IPS-15b (cell line): ENCODE measurements at regions not wholly inside any gene's neighbourhood (a gene's known extent, or its start where the extent isn't known, plus 50 kb on each side); places are given as distances from the start of the nearest gene placed in this dataset.

Experiments
- H3K27me3 ChIP-seq: one replicate; pipeline ENCODE4 v1.6.1; 2013; ENCODE audit warnings: low read length; ENCODE audit not compliant: control insufficient read depth, insufficient read depth
- H3K36me3 ChIP-seq: one replicate; pipeline ENCODE4 v1.6.1; 2013; ENCODE audit warnings: low read length; ENCODE audit not compliant: control insufficient read depth, insufficient read depth
- H3K4me1 ChIP-seq: one replicate; pipeline ENCODE4 v1.6.1; 2013; ENCODE audit warnings: mild to moderate bottlenecking, low read length; ENCODE audit not compliant: control insufficient read depth, insufficient read depth
- H3K4me3 ChIP-seq: one replicate; pipeline ENCODE4 v1.5.1; 2013; ENCODE audit warnings: low read depth, low read length
- H3K9ac ChIP-seq: one replicate; pipeline ENCODE4 v1.6.1; 2013; ENCODE audit warnings: low read depth, mild to moderate bottlenecking, low read length
- H3K9me3 ChIP-seq: one replicate; pipeline ENCODE4 v1.6.1; 2013; ENCODE audit warnings: mild to moderate bottlenecking, low read length; ENCODE audit not compliant: control insufficient read depth, insufficient read depth

DNA sequence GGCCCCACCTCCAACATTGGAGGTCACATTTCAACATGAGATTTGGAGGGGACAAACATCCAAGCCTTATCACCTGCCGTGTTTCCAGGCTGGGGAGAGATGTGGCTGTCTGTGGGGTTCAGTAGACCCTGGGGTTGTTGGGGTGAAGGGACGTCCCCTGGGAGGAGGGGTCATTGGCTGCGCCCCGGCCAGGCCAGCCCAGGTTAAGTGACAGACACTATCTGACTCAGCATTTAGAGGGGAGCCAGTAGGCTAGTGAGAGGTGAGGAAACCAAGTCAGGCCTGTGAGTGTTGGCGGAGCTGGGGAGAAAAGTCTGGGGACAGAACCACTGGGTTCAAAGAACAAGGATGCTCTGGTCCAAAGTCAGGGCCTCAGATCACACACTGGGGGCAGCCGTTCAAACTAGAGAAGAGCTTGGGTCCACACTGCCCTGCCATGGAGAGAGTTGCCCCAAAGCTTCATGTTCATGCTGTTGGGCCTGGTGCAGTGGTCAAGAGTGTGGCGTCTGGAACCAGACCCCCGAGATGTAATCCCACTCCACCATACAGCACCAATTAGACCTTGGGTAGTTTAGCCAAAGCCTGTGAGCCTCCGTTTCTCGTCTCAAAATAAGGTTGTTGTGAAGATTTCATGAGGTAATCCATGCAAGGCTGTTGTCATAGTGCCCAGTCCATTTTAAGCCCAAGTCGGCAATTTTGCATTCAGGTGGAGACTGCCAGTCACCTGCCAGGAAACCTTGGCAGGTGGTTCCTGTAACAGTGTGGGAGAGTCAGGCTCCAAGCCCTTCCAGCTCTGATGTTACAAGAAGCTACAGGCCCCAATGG lies 1289.6 kb downstream of the TBC1D22A start:
- Histone ChIP-seq H3K4me1 (no peaks in the 10 kb centered on the region), H3K9ac (no peak overlapping the region), H3K4me3 (no peak overlapping the region), H3K36me3 (no peaks in the 10 kb centered on the region), H3K9me3 (no peaks in the 10 kb centered on the region), H3K27me3 (no peaks in the 10 kb centered on the region)

DNA sequence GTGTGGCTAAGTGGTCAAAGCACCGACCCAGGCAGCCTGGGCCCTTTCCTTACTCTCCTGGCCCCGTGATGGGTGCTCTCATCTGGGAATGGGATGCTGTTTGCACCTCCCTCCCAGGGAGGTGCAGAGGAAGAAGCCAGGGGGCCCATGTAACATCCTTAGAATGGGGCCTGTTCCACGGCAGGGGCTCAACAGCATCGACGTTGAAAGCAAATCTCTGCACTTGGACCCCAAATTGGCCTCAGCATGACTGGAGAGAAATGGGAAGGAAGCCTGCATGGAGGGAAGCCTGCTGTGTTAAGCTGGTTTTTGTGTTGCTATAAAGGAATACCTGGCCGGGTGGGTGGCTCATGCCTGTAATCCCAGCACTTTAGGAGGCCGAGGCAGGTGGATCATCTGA lies 1288.4 kb downstream of the TBC1D22A start:
- no peaks in the 10 kb centered on the region for H3K27me3 ChIP-seq
- no peaks in the 10 kb centered on the region for H3K4me1 ChIP-seq
- no peaks in the 10 kb centered on the region for H3K36me3 ChIP-seq
- H3K9ac ChIP-seq: no peak overlapping the region
- no peaks in the 10 kb centered on the region for H3K9me3 ChIP-seq
- H3K4me3 ChIP-seq: no peak overlapping the region

DNA sequence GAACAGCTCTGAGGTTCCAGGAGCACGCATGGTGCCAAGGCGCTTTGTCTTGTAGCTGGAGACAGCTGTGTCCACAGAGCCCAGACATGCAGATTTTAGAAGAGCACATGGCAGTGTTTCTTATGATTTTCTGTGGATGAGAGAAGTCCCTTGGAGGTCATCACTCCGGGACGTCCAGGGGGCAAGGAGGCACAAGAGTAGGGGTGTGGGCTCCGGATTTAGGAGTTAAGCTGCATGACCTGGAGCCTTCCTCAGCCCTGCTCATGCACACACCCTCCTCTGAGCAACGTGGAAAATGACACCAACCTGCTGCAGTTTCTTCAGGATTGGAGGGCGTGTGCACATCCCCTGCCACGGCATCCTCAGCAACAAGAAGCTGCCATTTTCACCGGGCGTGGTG lies 1286.7 kb downstream of the TBC1D22A start:
- no peaks in the 10 kb centered on the region for H3K27me3 ChIP-seq
- no peaks in the 10 kb centered on the region for H3K9me3 ChIP-seq
- H3K9ac ChIP-seq: no peak overlapping the region
- no peaks in the 10 kb centered on the region for H3K36me3 ChIP-seq
- no peaks in the 10 kb centered on the region for H3K4me1 ChIP-seq
- H3K4me3 ChIP-seq: no peak overlapping the region

DNA sequence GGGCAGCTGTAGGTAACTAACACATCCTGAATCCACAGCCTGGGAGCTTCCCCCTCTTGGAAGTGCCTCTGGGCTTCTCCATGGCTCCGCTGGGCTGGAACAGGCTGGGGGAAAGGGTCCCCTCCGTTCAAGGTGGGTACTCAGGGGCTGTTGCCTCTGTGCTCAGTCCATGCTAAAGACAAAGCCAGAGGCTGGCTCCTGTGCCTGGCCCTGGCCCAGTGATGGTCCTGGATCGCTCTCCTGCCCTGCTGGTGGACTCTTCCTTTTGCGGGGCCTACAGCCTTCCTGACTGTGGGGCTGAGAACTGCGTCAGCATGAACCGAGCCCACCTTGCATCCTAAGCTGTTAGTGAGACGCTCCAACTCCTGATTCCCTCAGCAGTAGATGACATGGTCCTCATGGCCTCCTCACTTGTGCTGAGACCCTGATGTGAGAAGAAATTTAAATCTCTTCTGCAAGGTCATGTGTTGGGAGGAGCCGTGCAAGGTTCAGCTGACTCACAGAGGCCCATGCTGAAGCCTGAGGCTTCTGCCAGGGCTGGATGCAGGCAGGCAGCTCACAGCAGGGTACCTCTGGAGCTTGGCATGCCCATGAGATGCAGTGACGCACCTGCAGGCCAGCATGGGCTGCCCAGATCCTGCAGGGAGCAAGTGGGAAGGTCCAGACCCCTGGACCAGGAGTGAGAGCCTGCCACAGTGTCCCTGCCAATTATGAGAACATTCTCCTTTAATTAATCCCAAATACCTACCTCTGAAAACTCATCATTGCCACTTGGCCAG lies 1285.5 kb downstream of the TBC1D22A start:
- Histone ChIP-seq H3K9ac (no peak overlapping the region), H3K36me3 (no peaks in the 10 kb centered on the region), H3K9me3 (no peaks in the 10 kb centered on the region), H3K4me3 (no peak overlapping the region), H3K27me3 (no peaks in the 10 kb centered on the region), H3K4me1 (no peaks in the 10 kb centered on the region)

DNA sequence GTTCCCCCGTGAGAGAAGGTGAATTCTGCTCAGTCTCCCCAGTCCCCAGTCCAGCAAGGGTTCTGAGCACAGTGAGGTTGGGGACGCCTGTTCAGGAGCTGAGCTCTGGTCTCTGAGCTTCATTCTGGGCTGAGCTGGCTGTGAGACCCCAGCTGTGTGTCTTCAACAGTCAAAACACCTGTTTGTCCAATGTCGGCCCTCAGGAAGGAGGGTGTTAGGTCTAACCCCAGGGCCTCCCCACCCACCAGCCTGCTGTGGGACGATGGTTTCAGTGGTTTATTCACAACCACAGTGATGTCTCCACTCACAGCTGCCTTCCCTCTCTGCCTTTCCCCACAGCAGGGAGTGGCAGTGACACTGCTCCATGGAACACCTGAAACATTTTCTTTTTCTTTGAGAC lies 1282.9 kb downstream of the TBC1D22A start:
- H3K9me3 ChIP-seq: no peaks in the 10 kb centered on the region
- no peak overlapping the region for H3K4me3 ChIP-seq
- H3K4me1 ChIP-seq: no peaks in the 10 kb centered on the region
- no peak overlapping the region for H3K9ac ChIP-seq
- H3K27me3 ChIP-seq: no peaks in the 10 kb centered on the region
- H3K36me3 ChIP-seq: no peaks in the 10 kb centered on the region

DNA sequence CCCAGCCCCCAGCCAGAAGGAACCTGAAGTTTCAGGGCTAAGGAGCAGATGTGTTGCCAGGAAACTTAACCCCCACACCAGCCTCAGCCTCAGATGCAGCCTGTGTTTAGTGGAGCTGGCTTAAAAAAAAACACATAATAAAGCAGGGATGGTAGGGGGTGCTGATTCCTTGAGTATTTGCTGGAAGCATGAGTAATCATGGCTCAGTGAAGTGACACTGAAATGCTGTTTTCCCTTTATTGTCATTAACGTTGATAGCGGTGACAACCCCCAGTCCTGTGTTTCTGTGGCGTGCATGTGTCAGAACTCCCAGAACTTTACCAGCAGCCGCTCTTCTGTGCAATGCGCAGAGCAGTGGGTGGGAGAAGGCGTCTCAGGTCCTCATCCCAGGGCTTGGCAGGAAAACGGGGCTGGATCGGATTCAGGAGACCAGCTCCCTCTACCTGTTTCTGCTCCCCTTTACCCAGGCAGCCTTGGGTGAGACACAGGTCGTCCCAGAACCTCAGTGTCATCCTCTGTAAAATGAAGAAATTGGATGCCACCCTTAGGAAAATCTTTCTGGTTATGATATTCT lies 1282.1 kb downstream of the TBC1D22A start:
- H3K4me1 ChIP-seq: no peaks in the 10 kb centered on the region
- H3K9me3 ChIP-seq: no peaks in the 10 kb centered on the region
- H3K4me3 ChIP-seq: no peak overlapping the region
- no peak overlapping the region for H3K9ac ChIP-seq
- no peaks in the 10 kb centered on the region for H3K36me3 ChIP-seq
- no peaks in the 10 kb centered on the region for H3K27me3 ChIP-seq

DNA sequence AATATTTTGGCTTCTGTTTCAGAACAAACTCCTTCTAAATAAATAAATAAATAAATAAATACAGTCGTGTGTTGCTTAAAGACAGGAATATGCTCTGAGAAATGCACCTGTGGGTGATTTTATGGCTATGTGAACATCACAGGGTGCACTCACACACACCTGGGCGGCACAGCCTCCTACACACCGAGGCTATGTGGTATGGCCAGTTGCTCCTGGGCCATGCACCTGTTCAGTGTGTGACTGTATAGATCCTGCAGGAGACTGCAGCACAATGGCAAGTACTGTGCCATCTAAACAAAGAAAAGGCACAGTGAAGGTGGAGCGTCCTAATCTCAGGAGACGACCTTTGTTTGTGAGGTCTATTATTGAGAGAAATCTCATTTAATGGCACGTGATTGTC lies 1281.1 kb downstream of the TBC1D22A start:
- Histone ChIP-seq H3K4me3 (no peak overlapping the region), H3K9me3 (no peaks in the 10 kb centered on the region), H3K9ac (no peak overlapping the region)

DNA sequence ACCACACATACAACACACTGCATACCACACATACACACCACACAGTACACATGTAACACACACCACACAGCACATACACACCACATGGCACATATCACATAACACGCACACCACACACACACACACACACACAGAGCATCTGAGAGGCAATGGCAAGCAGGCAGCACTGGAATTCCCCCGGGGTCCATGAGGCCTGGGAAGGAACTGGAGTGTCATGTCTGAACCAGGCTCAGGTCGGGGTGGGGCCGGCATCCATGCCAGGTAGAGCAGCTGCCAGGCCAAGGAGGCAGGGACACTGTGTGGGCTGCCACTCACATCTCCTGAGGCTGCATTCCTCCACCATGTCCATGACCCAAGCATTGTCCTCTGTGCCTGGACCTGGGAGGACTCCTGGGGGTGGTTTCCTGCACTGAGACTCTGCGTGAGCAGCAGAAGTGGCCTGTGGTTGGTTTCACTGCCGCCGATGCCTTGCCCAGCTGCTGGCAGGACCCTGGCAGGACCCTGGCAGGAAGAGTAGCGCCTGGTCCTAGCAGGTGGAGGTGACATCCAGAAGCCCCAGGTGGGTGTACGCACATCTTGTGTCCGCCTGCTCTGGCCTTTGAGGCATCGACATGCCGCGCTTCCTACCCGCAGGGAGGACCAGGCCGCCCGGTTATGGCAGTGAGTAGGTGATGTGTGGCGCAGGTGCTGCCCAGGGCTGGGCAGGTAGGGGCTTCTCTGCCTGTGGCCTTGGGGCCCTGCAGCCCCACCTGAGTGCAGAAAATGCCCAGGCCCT lies 1280.4 kb downstream of the TBC1D22A start:
- H3K9ac ChIP-seq: no peak overlapping the region
- H3K9me3 ChIP-seq: no peaks in the 10 kb centered on the region
- no peaks in the 10 kb centered on the region for H3K4me1 ChIP-seq
- H3K4me3 ChIP-seq: no peak overlapping the region
- no peaks in the 10 kb centered on the region for H3K36me3 ChIP-seq
- H3K27me3 ChIP-seq: no peaks in the 10 kb centered on the region

More for the DNA sequence above, 1281.1 kb downstream of the TBC1D22A start:
- Histone ChIP-seq H3K27me3 (no peaks in the 10 kb centered on the region), H3K36me3 (no peaks in the 10 kb centered on the region), H3K4me1 (no peaks in the 10 kb centered on the region)

DNA sequence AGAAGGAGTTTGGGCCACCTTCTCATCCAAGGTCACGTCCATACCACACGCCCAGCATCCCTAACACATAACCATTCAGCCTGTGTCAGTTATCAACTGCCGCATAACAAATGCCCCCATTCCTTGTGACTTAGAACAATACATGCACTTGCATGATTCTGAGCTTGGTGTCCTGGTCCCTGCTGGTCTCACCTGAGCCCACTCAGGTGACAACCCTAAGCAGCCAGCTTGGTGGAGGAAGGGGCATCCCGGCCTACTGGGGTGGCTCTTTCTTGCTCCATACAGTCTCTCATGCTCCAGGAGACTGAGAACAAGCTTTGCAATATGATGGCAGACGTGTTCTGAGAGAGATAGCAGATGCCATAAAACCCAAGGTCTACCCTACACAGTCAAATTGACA lies 1276.9 kb downstream of the TBC1D22A start:
- H3K27me3 ChIP-seq: no peaks in the 10 kb centered on the region

DNA sequence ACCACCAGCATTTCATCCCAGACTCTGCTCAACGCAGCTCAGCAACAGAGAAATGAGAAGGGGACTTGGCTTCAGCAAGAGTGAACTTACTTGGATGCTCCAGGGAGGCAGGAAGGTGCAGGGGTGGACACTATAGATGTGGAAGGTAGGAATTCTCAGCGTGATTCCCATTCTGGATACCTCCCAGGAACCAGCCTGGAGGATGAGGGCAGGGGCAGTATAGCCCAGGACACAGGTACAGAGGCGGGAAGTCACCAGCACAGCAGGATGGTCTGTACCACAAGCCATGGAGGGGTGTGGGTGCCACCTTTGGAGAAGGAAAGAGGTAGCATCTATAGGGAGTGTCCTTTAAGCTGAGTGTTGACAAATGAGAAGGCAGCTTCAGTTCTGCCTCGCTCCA lies 1275.2 kb downstream of the TBC1D22A start:
- no peaks in the 10 kb centered on the region for H3K4me1 ChIP-seq
- no peak overlapping the region for H3K9ac ChIP-seq
- no peaks in the 10 kb centered on the region for H3K27me3 ChIP-seq
- H3K9me3 ChIP-seq: no peaks in the 10 kb centered on the region
- H3K36me3 ChIP-seq: no peaks in the 10 kb centered on the region
- H3K4me3 ChIP-seq: no peak overlapping the region

More for the DNA sequence above, 1276.9 kb downstream of the TBC1D22A start:
- H3K9me3 ChIP-seq: no peaks in the 10 kb centered on the region
- H3K36me3 ChIP-seq: no peaks in the 10 kb centered on the region
- no peaks in the 10 kb centered on the region for H3K4me1 ChIP-seq
- H3K9ac ChIP-seq: no peak overlapping the region
- H3K4me3 ChIP-seq: no peak overlapping the region

DNA sequence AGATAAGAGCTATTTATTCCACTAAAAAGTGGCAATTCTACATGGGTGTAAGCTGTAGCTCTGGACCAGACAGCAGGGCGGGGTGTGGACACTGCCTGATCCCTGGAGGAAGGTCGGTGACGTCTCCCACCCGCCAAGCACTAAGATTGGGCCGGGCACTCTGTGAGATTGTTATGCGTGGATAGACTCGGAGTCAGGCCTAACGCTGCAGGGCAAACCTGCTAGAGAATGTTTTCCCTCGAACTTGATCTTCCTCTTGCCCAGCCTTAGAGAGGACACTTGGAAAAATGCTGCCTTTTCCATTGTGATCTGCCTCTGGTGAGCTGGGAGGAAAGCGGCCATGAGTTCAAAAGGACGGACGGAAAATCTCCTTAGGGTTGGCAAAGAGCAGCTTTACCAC lies 1273.4 kb downstream of the TBC1D22A start:
- Histone ChIP-seq H3K27me3 (no peaks in the 10 kb centered on the region), H3K9ac (no peak overlapping the region), H3K4me1 (no peaks in the 10 kb centered on the region), H3K36me3 (no peaks in the 10 kb centered on the region), H3K4me3 (no peak overlapping the region), H3K9me3 (no peaks in the 10 kb centered on the region)
